ENCODE measurements at regions not wholly inside any gene's neighbourhood (a gene's known extent, or its start where the extent isn't known, plus 50 kb on each side); places are given as distances from the start of the nearest gene placed in this dataset.

- no peak for DNase-seq (ENCODE audit: extremely low read depth, low read depth)
These were observed 975.5 kb upstream of the ACVR2A start for GRCh38 chr2:146869328-146869727.

DNA sequence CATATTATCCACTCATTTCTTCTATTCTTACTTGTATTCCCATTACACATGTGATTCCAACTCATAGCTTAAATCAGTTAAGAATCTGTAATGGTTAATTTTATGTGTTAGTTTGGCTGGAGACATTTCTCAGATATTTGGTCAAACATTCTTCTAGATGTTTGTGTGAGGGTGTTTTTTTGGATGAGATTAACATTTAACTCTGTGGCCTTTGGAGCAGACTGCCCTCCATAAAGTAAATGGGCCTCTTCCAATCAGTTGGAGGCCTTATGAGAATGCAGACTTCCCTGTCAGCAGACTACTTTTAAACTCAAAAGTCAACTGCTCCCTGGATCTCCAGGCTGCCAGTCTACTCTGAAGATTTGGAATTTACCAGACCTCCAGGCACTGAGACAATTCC is 976.8 kb upstream of the ACVR2A start:
- no peak for DNase-seq (ENCODE audit: extremely low read depth, low read depth)

GRCh38 chr2:146867477-146867986 is 977.3 kb upstream of the ACVR2A start:
- DNase-seq (ENCODE audit: extremely low read depth, low read depth) = no peak

DNA sequence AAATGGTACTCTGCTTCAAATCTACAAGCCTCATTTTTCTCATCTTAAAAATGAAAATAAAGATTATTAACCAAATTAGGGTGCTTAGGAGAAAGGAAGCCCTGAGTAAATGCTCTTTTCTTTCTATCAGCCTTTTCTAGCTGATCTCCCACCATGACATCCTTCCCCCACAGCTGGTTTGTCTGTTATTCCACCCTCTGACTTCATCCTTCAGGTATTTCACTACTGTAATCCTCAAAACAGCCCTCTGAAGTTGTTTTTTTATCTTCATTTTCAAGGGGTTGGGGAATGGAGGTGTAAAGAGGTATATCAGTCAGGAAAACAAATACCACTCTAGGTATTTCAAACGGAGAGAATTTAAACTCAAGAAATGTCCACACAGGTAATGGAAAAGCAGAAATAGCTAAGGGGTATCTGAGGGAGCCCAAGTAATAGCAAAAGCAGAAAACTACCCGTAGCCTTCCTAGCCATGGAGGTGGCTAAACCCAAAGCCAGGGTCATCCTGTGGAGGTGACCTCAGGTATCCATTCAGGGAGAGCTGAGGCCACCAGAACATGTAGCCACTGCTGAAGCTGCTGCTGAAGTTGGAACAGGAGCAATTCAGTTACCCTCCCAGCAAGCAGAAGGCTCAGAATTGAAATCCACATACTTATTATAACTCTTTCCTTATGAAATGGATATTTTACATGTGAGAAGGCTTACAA is 990.9 kb upstream of the ACVR2A start:
- DNase-seq (ENCODE audit: extremely low read depth, low read depth) = no peak

- DNase-seq (ENCODE audit: extremely low read depth, low read depth) = no peak
These were observed 992.2 kb upstream of the ACVR2A start for GRCh38 chr2:146852661-146853060.

- DNase-seq (ENCODE audit: extremely low read depth, low read depth) = no peak
These were observed 994.1 kb upstream of the ACVR2A start for GRCh38 chr2:146850746-146851145.

- no peak for DNase-seq (ENCODE audit: extremely low read depth, low read depth)
These were observed 997.0 kb upstream of the ACVR2A start for GRCh38 chr2:146847846-146848245.

- DNase-seq (ENCODE audit: extremely low read depth, low read depth) = no peak
These were observed 1000.4 kb upstream of the ACVR2A start for GRCh38 chr2:146844226-146844990.

DNA sequence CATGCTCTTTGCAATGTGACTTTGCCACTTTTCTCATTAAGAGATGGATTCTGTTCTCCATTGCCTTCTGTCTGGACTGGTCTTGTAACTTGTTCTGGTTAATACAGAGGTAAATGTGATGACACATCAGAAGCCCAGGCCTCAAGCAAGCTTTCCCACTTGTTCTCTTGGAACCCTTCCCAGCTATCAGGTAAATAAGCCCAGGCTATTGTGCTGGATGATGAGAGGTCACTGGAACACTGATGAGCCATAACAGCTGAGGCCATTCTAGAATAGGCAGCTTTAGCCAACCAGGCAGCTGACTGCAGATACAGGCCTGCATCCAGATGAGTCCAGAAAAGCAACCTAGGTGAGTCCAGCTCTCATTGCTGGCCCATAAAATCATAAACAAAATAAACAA is 1007.0 kb upstream of the ACVR2A start:
- DNase-seq (ENCODE audit: extremely low read depth, low read depth) = no peak

DNA sequence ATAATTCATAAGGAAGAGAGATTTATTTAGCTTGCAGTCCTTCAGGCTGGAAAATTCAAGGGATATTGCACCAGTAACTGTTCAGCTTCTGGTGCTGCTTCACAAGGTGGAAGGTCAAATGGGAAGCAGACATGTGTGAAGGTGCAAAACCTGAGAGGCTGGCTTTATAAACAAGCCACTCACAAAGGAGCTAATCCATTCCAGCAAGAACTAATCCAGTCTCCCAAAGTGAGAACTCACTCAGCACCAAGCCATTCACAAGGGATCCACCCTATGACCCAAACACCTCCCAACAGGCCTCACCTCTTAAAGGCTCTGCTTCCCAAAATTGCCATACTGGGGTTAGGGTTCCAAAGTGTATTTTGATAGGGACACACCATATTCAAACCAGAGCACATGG is 1018.4 kb upstream of the ACVR2A start:
- DNase-seq (ENCODE audit: extremely low read depth, low read depth) = no peak

- no peak for DNase-seq (ENCODE audit: extremely low read depth, low read depth)
These were observed 1023.0 kb upstream of the ACVR2A start for GRCh38 chr2:146821836-146822316.

DNA sequence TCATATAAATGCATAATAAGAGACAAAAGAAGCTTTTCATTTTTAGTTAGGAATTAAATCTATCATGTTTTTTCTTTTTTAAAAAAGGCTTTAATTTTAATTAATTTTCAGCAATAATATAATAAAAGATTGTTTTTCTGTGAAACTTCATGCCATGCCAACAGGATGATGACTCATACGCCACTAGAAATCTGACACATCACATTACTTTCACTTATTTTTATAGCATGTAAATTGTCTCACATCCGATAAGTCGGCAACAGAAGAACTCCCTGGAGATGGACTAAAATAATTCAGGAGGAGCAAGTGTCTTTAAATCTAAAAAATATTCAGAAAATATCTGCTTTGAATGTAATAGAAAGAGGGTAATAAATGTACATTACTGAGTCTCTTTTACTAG is 1024.2 kb upstream of the ACVR2A start:
- DNase-seq (ENCODE audit: extremely low read depth, low read depth) = no peak

GRCh38 chr2:146818122-146818521 is 1026.7 kb upstream of the ACVR2A start:
- DNase-seq (ENCODE audit: extremely low read depth, low read depth) = no peak

- no peak for DNase-seq (ENCODE audit: extremely low read depth, low read depth)
These were observed 1027.2 kb upstream of the ACVR2A start for GRCh38 chr2:146817613-146818012.

DNA sequence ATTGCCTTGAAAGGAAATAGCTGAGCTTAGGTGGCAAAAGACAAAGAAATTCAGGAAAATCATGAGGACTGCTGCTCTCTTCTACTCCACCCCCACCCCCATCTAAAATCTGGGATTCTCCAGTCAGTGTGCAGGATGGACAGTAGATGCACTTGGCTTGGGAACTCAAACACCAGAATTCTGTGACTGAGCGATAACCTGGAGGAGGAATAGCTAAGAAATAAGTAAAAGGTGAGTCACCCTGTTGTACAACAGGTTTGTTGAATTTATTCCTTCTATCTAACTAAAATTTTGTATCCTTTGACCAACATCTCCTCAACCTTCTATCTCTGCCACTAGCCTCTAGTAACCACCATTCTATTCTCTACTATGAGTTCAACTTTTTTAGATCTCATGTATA is 1029.9 kb upstream of the ACVR2A start:
- no peak for DNase-seq (ENCODE audit: extremely low read depth, low read depth)

- DNase-seq (ENCODE audit: extremely low read depth, low read depth) = no peak
These were observed 1037.2 kb upstream of the ACVR2A start for GRCh38 chr2:146807568-146808168.

- no peak for DNase-seq (ENCODE audit: extremely low read depth, low read depth)
These were observed 1038.3 kb upstream of the ACVR2A start for GRCh38 chr2:146806364-146807005.

DNA sequence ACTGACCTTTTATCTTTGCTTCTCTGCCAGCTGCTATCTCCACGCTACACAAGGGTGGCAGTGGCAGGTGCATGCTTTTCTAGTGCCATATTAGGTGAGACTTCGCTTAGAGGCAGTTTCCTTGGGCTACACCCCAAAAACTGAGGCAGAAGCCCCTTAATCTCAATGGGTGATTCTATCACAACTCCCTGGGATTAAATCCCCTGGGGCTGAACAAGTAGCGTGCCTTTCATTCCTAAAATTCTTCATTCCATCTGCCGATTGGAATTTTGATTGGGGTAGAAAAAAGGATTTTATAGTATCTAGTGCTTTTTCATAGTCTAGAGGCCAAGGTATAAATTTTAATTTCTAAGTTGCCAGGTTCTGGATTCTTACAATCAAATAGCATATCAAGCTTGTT is 1040.5 kb upstream of the ACVR2A start:
- no peak for DNase-seq (ENCODE audit: extremely low read depth, low read depth)

DNA sequence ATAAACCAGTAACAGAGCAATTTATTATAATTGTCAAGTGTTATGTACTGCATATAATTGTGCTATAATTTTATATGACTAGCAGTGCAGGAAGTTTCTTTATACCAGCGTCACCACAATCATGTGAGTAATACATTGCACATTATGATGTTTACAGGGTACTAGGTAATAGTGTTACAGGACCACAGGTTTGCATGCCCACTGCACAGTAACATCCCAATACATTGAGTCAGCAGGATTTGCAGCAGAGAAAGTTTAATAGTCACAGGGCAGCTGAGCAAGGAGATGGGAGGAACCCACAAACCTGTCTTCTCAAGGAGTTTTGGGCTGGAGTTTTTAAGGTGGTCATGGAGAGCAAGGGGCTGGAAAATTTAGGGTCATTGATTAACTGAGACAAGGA is 1042.9 kb upstream of the ACVR2A start:
- no peak for DNase-seq (ENCODE audit: extremely low read depth, low read depth)

- DNase-seq (ENCODE audit: extremely low read depth, low read depth) = no peak
These were observed 1058.4 kb upstream of the ACVR2A start for GRCh38 chr2:146786396-146786795.

- DNase-seq (ENCODE audit: extremely low read depth, low read depth) = no peak
These were observed 1059.7 kb upstream of the ACVR2A start for GRCh38 chr2:146785101-146785500.

Data from NCI-H460 (cell line).